ENCODE measurements at regions not wholly inside any gene's neighbourhood (a gene's known extent, or its start where the extent isn't known, plus 50 kb on each side); places are given as distances from the start of the nearest gene placed in this dataset.
A peak's percentile ranks its signal among the peaks of the same experiment; 100 is the strongest.
"Not testable (repeated sequence)": the region's sequence is repeated elsewhere in the genome, so short reads cannot be mapped to it uniquely, and the experiment has no call there.

- no peak for DNase-seq
These were observed 111.7 kb upstream of the KLHL14 start for GRCh38 chr18:32884543-32884942.

- DNase-seq = peak; percentile 99
These were observed 108.2 kb upstream of the KLHL14 start for GRCh38 chr18:32881009-32881408.

GRCh38 chr18:32879497-32879896, 106.7 kb upstream of the KLHL14 start:
- DNase-seq = peak; percentile 99

DNA sequence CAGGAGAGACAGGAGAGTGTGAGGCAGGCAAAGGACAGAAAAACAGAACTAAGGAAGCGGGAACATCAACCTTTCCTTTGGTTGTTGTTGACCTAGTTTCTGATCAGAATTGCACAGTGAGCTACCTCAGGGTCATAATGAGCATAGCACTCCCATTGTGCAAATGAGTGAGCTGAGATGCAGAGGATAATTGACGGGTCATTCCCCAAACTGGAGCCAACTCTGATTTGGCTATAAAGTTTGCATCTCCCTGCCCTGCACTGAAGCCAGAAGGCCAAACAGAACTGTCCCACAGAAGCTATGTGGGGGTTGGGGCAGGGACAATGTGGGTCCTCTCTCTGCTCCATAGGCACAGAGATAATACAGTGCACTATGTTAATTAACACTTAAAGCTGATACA, 105.6 kb upstream of the KLHL14 start:
- peak; percentile 92 for DNase-seq

- no peak for DNase-seq
These were observed 104.5 kb upstream of the KLHL14 start for GRCh38 chr18:32877371-32877770.

DNA sequence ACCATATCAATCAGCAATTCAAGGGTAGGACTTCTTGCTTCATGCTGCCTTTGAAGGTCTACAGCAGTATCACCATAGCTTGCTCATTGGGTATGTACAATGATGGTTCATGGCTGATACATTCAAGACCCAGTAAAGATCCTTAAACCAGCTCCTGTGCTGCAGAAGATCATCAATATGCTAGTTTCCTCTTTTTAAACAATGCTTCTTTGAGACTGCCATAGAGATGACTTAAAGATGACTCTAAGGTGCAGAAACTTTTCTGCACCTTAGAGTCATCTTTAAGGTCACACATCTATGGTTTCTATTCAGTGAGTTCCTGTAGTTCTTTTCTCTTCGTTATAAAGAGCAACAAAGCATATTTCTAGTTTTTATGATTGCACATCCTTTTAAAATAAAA, 102.8 kb upstream of the KLHL14 start:
- DNase-seq = no peak

GRCh38 chr18:32871786-32872185, 99.0 kb upstream of the KLHL14 start:
- DNase-seq = no peak

- DNase-seq = no peak
These were observed 97.8 kb upstream of the KLHL14 start for GRCh38 chr18:32870611-32871010.

GRCh38 chr18:32868406-32868805, 95.6 kb upstream of the KLHL14 start:
- DNase-seq = peak; percentile 92

- DNase-seq = peak; percentile 93
These were observed 95.1 kb upstream of the KLHL14 start for GRCh38 chr18:32867936-32868335.

DNA sequence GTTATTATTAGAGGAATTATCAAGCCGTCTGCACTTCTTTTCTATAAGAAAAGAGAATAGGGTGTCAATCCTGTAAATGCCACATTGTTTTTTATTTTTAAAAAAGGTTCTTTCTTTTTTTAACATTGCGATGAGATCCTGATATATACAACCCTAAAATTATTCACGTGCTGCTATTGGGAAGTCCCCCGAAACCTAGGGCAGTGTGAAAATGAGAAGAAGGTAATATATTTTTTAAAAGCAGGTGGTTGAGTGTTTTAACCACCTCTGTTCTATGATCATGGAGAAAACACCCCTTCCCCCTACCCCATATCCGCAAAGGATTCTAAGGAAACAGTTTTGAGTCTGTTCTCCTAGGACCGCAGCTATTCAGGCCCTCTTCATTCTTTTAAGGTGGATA, 94.5 kb upstream of the KLHL14 start:
- no peak for DNase-seq

GRCh38 chr18:32862031-32862430, 89.2 kb upstream of the KLHL14 start:
- not testable (repeated sequence) for DNase-seq

DNA sequence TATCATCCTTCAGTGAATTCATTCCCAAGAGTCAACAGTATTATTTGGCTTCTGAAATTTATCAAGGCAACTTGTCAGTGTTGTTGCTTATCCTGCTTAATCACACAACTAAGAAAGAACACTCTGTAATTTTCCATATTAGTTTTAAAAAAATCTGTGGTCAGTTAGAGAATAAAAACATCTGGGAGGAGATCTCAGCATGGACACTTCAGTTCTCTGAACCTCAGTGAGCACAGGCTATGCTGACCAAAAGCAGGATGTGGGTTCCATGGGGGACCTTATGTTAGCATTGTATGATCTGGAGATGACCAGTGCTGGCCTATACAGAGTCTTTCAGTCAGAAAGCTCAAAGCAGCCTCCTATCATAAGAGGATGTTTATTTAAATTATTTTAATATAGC, 79.1 kb upstream of the KLHL14 start:
- peak; percentile 26 for DNase-seq

DNA sequence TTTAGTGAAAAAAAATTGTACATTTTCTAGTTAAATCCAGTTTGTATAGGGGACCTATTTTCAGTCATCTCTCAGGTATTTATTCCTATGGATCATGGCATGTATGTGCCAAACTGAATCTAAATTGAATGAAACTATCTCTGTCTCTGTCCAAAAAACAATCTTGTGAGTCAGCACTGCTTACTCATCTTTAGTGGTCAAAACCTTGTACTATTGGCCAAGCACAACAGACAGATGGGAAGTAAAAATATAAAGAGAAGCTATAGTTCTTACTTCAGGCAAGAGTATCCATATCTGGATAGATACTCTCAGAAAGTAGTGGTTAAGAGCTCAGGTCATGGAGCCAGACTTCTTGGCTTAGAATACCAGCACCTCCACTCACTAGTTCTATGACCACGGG, 76.0 kb upstream of the KLHL14 start:
- no peak for DNase-seq

DNA sequence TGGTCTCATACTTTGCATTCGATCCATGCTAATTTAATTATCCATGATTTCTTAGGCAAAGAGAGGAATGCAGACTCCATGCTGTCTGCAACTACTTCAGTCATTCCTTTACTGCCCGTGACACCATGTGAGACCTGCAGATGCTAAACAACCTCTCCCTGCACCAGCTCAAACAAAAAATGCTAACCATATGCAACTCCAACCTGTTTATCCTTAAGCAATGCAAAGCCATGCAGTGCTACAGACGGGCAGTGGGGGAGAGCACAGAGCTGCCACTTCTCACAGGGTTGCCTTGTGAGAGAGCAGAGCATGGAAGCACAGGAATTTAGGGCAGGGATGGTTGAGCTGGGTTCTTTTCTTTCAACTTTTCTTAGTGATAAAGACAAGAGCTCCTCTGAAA, 74.9 kb upstream of the KLHL14 start:
- peak; percentile 88 for DNase-seq

DNA sequence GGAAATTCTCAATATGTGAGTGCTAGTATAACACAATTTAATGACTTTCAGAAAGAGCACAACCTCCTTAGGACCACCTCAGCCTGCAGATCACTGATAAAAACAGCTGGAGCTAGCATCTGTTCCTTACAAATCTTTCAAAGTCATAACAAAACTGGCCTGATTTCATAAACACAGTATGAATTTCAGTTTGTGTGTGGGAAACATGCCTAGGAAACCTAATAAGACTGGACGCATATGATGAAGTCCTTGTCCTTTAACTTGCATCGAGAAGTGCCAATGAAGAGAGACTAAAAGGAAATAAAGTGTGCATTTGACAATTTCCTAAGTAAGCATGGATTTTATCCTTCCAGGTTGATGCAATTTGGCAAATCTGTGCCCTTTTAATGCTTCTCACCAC, 74.1 kb upstream of the KLHL14 start:
- peak; percentile 62 for DNase-seq

DNA sequence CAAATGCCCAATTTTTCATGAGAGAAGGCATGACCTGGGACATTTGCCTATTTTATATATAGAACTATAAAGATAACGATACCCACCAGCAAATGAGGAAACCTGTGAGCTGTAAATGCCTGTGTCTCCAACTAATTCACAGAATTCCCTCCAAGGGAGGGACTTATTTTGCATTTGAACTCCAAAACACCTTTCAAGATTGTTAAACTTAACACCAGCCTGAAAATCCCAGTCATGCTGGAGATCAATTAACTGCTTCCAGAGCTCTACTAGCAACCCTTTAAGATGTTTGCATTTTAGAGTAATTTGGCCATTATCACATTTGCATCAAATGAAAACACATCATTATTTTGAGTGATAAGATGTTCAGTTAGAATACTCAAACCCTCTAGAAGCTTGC, 68.1 kb upstream of the KLHL14 start:
- DNase-seq = peak; percentile 59

DNA sequence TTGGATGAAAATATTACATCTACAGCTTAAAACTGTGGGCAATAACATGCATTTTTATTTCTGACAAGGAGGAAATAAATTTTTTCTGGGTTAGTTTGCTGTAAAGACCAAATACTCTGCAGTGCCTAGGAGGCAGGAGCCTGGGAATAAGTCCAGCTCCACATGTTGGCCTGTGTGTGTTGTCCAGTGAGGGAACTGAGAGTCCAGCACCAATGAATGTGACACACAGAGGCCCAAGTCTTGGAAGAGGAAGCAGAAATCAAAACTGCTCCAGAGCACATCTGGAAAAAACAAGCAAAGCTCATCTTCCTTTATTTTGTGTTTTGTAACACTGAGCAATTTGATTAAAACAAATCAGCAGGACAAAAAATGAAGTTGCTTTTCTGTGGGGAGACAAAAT, 63.1 kb upstream of the KLHL14 start:
- DNase-seq = no peak

- DNase-seq = no peak
These were observed 59.0 kb upstream of the KLHL14 start for GRCh38 chr18:32831781-32832180.

GRCh38 chr18:32823226-32823625, 50.4 kb upstream of the KLHL14 start:
- no peak for DNase-seq

All from NCI-H69 (cell line).